HG03571 (cell line): ENCODE measurements at regions not wholly inside any gene's neighbourhood (a gene's known extent, or its start where the extent isn't known, plus 50 kb on each side); places are given as distances from the start of the nearest gene placed in this dataset.
"Not testable (repeated sequence)": the region's sequence is repeated elsewhere in the genome, so short reads cannot be mapped to it uniquely, and the experiment has no call there.

Source experiments
- ATAC-seq: cut with Tn5 transposase; IDR thresholded peaks from one replicate; pipeline ENCODE4 v1.9.1; 2021; ENCODE audit not compliant: unreplicated experiment

DNA sequence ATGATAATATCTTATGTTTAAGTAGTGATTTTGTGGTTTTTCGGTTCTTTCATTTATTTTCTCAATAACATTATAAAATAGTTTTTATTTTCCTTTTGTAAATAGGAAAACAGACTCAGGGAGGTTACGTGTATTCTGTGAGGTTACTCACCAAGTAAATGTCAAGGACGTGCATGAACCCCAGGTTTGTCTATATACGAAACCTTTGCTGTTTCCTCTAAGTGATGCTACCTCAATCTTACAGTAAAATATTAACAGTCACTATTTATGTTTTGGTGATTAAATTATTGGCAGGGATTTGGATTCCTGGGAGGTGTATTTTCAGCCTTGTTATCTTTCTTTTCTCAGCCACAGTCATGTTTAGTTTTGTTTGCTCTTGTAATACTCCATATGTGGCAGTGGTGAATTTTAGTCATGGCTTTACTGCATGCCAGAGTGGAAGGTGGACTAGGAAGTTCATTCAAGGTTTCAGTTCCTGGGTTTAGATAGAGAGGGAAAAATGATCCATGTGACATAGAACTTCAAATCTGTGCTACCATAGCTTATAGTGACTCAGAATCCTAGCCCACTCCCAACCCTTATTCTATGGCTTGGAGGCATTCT, 139.9 kb downstream of the ARL4A start:
- ATAC-seq = no peak

DNA sequence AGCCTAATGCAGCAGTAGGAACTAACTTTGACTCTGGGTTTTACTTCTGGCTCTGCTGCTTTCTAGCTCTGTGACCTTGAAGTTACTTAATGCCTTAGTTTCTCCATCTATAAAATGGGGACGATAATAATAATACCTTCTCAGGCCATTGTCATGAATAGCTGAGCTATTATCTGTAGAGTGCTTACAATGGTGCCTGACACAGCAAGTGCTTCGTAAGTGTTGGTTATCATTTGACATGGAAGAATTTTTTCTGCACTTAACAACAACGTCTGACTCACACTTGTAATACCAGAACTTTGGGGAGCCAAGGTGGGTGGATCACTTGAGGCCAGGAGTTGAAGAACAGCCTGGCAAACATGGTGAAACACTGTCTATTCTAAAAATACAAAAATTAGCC, 140.5 kb downstream of the ARL4A start:
- no peak for ATAC-seq

DNA sequence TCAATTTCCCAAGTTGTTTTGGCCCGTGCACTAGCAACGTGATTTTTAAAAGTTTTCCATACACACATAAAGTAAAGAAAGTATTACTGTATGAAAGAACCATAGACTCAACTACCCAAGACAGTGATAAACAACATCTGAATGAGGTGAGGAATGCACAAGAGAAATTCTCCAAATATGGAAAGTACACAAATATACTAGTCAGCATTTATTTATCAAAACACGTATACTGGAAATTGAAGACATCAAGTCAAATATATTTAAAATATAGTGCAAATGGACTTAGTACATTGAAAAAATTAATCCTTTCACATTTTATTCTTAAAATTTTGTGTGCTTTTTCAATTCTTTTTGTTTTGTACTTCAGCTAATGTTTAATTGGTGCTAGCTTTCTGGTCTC, 143.6 kb downstream of the ARL4A start:
- no peak for ATAC-seq

DNA sequence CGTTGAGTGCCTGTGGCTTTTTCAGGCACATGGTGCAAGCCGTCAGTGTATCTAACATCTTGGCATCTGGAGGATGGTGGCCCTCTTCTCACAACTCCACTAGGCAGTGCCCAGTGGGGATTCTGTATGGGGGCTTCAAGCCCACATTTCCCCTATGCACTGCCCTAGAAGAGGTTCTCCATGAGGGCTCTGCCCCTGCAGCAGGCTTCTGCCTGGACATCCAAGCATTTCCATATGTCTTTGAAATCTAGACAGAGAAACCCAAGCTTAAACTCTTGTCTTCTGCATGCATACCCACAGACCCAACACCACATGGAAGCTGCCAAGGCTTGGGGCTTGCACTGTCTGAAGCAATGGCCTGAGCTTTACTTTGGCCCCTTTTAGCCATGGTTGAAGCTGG, 146.4 kb downstream of the ARL4A start:
- ATAC-seq = no peak

DNA sequence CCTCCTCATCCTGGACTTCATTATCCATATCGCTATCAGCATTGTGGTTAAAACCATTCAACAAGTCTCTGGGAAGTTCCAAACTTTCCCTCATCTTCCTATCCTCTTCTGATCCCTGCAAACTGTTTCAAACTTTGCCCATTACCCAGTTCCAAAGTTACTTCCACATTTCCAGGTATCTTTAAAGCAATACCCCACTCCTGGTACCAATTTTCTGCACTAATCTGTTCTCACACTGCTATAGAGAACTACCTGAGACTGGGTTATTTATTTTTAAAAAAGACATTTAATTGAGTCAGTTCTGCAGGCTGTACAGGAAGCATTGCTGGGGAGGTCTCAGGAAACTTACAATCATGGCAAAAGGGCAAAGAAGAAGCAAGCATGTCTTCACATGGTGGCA, 147.3 kb downstream of the ARL4A start:
- no peak for ATAC-seq

DNA sequence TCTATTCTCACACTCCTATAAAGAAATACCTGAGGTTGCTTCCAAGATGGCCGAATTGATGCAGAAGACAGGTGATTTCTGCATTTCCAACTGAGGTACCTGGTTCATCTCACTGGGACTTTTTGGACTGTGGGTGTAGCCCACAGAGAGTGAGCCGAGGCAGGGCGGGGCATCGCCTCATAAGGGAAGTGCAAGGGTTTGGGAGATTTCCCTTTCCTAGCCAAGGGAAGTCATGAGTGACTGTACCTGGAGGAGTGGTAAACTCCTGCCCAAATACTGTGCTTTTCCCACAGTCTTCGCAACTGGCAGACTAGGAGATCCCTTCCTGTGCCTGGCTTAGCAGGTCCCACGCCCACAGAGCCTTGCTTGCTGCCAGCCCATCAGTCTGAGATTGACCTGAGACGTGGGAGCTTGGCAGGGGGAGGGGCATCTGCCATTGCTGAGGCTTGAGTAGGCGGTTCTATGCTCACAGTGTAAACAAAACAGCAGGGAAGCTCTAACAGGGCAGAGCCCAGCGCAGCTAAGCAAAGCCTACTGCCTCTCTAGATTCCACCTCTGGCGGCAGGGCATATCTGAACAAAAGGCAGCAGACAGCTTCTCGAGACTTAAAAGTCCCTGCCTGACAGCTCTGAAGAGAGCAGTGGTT, 152.2 kb downstream of the ARL4A start:
- no peak for ATAC-seq

DNA sequence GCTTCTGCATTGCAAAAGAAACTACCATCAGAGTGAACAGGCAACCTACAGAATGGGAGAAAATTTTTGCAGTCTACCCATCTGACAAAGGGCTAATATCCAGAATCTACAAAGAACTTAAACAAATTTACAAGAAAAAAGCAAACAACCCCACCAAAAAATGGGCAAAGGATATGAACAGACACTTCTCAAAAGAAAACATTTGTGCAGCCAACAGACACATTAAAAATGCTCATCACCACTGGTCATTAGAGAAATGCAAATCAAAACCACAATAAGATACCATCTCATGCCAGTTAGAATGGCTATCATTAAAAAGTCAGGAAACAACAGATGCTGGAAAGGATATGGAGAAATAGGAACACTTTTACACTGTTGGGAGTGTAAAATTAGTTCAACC, 157.3 kb downstream of the ARL4A start:
- not testable (repeated sequence) for ATAC-seq

DNA sequence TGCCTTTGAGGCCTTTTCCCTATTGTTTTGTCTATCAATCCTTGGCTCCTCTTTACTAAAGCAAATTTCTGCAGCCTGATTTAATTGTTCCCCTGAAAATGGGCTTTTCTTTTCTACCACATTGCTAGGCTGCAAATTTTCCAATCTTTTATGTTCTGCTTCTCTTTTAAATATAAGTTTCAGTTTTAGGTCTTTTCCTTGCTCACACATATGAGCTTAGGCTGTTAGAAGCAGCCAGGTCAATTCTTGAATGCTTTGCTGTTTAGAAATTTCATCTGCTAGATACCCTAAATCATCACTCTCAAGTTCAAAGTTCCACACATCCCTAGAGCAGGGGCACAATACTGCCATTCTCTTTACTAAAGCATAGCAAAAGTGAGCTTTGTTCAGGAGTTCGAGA, 159.6 kb downstream of the ARL4A start:
- ATAC-seq = no peak

DNA sequence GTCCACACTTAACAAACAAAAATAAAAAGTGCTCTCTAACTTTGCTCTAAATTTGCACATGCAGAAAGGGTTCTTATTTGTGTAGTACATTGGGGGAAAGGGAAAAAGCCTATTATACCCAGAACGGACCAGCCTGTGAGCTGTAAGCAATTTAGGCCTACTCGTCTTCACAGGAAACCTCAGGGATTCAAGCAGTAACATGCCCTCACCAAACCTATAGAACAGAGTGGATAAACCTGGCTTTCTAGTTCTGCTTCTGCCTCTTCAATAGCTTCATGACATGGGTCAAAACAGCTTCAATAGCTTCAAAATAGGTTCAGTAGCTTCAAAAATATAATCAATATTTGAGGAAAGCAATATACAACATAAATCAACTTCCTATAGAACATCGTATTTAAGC, 163.7 kb downstream of the ARL4A start:
- no peak for ATAC-seq

DNA sequence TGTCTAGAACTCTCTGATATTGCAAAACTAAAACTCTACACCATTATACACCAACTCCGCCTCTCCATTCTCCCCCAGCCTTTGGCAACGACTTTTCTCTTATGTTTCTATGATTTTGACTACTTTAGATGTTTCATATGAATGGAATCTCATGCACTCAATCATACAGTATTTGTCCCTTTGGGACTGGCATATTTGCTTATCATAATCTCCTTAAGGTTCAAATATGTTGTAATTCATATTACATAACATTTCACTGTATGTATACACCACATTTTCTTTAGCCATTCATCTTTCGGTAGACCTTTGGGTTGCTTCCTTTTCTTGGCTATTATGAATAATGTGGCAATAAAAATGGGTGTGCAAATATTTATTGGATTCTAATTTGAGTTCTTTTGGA, 164.4 kb downstream of the ARL4A start:
- no peak for ATAC-seq

DNA sequence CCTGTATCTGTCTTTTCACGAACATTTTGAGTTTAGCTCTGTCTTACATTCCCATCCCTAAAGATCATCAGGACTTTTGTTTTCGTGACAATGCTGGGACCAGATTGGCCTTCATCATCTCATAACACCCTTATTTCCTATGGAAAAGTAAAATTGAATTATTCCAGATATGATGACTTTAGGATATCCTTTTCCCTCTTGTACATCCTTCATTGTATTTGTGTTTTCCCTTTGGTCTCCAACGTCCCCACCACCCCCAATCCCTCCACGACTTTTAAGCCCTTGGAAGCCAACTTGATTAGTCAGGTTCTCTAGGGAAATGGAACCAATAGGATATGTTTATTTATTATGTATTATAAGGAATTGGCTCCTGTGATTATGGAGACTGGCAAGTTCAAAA, 167.6 kb downstream of the ARL4A start:
- ATAC-seq = no peak

DNA sequence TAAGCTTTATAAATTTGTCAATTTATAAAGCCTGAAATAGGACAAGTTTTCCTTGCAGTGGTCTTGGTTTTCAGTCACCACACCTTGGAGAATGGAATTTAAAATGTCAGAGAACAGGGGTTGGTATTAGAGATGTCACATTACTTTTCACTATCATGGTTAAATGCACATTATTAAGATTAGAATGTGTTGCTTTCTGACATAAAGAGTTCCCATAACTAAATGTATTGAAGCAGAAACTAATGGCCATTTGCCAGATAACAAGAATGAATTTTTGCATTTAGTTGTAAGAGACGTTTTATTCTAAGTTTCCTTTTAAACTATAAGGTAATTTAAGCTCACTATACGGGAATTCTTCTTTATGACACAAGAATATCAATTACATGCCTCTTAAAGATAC, 172.3 kb downstream of the ARL4A start:
- ATAC-seq = no peak

DNA sequence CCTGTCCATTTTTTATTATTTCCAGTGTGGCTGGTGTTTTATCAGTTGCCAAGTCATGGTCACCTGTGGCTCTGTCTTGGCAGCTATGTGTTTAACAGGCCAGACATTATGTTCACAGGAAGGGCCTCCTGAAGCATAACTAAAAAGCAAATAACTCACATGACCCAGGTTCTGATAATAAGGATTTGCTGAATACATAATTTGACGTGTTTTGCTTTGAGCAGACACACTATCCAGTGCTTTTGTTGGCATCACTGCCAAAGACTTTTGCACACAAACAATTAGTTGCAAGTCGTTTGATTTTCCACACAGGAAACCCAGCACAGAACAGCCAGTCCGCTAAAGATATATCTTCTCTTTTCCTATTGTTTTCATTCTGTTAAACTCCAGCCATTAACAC, 173.6 kb downstream of the ARL4A start:
- ATAC-seq = no peak

DNA sequence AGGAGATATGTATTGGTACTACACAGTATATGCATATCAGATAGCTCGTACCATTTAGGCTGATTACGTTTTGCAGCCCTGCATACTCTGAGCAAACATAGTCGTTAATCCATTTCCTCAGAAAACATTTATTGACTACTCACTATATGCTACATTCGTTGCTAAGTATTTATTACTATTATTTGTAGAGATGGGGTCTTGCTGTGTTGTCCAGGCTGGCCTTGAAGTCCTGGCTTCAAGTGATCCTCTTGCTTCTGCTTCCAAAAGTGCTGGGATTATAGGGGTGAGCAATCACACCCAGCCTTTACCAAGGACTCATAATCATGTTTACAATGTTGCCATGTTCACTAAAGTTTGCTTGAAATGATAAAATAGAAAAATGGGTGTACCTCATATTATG, 174.7 kb downstream of the ARL4A start:
- no peak for ATAC-seq

DNA sequence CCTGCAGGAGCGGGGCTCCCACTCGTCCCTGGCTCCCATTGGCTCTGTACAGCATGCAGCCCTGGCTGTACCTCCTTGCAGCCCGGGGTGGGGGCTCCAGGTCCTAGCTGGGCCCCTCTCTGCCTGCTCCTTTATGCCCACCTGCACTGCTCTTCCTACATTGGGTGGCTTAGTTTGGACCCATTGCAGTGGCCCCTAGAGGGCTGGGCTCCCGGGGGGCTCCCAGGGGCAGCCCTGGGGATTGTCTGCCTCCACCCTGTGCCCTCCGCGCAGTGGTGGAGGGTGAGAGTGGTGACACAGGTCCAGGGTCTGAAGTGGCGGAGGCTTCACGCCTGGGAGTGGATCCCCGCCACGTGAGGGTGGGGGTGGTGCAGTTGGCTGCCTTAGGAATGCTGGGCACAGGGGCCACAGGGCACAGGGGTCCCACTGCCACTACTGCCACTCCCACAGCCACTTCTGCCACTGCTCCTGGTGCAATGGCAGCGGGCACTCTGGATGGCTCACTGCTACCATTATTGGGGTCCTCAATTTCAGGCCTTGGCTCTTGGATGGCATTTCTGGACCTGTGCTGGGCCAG, 177.1 kb downstream of the ARL4A start:
- no peak for ATAC-seq

DNA sequence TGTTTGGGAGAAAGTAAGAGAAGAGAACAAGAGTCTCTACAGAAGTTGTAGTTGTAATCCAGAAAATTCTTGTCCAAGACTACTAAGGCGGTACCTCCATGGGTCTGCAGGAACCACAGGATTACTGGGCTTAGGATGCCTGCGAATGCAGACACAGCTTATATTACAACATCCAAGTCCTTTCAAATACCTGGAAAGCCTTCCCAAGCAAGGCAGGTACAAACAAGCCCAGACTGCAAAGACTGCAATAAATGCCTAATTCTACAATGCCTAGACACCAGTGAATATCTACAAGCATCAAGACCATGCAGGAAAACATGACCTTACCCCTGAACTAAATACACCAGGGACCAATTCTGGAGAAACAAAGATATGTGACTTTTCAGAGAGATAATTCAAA, 178.2 kb downstream of the ARL4A start:
- no peak for ATAC-seq

DNA sequence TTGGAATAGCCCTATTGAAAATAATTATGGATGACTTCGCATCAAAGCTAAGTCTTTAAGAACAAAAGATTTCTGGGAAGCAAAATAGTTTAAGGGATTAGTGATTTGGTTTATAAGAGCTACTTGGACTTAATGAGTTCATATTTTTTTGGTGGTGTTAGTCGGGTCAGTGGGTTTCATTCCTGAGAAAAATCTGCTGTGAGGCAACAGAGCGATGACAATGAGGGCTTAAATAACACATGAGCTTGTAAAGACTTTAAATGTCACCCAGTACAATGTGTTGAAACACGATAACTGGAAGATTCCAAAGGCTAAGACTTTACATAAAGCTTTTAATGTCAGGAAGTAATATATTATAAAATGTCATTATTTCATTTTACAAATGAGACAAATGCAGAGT, 178.8 kb downstream of the ARL4A start:
- ATAC-seq = no peak

DNA sequence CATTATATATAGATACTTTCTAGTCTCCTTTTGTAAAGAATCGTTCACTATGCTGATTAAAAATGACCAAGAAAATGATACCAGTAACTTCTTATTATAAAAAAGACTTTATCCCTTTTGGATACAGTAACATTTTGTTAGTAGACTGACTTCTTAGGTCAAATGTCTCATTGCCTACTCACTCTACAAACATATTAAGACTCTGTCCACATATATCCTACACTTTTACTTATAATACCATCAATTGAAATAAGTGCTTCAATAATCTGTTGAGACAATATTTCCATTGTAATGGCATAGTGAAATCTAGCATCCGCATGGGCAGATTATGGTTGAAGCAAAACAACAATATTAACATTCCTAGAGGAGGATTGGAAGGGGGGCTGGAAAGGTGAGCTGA, 180.6 kb downstream of the ARL4A start:
- ATAC-seq = no peak

DNA sequence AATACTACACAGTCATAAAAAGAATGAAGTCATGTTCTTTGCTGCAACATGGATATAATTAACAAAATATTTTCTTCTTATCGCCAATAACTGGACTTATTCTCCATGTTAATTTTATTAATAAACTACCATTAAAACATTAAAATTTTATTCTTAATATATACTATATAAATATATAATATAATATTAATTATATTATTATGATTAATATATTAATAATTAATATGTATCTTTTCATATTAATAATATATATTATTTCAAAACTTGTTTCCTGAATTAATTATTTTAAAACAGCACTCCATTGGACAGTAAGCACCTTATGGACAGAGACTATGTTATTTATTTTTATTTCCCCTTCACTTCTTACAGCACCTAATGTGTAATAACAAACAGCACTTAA, 182.8 kb downstream of the ARL4A start:
- ATAC-seq = no peak

DNA sequence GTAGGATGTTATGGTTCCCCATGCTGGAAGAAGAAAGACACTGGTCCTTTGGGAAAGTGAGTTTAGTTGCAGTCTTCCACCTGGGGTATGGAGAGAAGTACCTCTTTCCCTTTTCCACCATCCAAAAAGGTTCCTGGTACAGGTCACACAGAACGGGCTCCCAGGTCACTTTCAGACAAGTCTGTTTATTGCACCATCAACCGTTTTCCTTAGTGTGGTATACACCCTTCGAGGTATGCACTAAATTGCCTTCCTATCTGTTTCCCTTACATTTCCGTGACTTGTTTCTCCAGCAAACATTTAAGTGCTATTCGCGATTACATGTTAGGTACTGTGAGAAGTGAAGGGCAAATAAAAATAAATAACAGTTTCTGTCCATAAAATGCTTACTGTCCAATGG, 185.1 kb downstream of the ARL4A start:
- ATAC-seq = no peak

DNA sequence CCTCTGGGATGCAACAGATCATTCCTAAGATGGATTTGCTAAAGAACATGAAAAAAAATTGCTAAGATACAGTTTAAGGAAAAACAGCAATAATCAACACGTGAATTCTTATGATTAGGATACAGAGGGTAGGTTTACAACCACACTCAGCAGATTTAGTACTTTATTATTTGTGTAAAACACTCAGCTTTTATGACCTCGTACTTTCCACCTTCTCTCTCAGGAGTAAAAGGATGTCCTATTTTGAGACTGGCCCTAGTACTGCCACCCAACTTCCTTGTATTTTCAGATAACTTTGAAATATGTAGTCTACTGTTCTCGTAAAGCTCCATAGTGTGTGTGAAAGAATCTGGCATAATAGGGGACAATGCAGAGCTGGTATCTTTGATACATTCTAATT, 186.1 kb downstream of the ARL4A start:
- ATAC-seq = no peak

DNA sequence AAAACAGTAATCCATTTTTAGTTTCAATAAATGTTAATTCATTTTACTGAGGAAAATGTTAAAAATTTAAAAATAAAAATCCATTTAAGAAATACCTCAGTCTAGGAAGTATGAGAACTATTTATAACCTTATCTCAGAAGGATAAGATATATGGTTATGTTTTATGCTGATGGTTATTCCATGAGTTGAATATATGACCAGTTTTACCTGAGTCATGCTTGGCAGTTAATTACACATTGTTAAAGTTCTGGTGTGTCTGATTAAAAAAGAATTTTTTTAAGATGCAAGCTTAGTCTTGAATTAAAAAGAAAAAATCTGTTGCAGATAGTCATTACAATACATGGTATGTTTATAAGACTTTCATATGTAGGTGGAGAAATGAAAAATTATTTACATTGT, 191.7 kb downstream of the ARL4A start:
- ATAC-seq = no peak

DNA sequence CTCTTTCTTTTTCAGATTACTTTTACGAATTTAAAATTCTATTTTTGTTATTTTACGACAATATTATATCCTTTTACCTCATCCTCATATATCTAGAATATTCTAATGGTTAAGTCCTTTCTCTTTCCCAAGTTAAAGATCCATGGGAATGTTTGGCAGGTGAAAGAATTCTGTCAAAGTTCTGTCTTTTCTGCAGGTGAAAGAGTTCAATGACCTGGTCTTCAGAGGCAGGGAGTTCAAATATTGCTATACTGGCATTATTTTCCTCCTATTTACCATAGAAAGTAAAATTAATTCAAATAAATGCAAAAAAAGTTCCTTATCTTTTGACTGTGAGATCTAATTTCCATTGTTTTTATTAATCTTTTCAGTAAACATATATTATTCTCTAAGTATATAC, 194.3 kb downstream of the ARL4A start:
- ATAC-seq = no peak
